A549 (cell line): ENCODE measurements at regions not wholly inside any gene's neighbourhood (a gene's known extent, or its start where the extent isn't known, plus 50 kb on each side); places are given as distances from the start of the nearest gene placed in this dataset.
A peak's percentile ranks its signal among the peaks of the same experiment; 100 is the strongest.

Experiments used
- ATAC-seq, 2 experiments: fragments of 200-7000 bp in 1 of 2; fragments of >200 bp in 1 of 2; cut with Nextera tagmentation in 1 of 2; cut with Tn5 transposase in 1 of 2; 3 replicates each; pipeline versions ENCODE4 v1.8.0 to v1.9.1; 2018 to 2020; ENCODE audit warnings: mild to moderate bottlenecking in 1 of 2, moderate library complexity in 1 of 2
- CTCF ChIA-PET: fragments of 300-600 bp; sonication (Branson Sonifier 250); formaldehyde crosslinking; extraction: SDS; loops from one replicate; lab custom pipeline; 2021; ENCODE audit warnings: antibody characterized with exemption, inconsistent platforms; lab: Yijun Ruan, JAX
- POLR2A ChIA-PET: fragments of 350-600 bp; formaldehyde crosslinking; extraction: SDS; loops from one replicate; lab custom pipeline; 2021; ENCODE audit warnings: antibody characterized with exemption, inconsistent platforms; lab: Yijun Ruan, JAX
- DNase-seq, 2 experiments: peaks; one replicate each; pipeline versions ENCODE4 v3.0.0 to v3.0.0-alpha.2; 2011 to 2016; ENCODE audit warnings: low read depth in 1 of 2, low spot score in 1 of 2
- FAIRE-seq: peaks from 2 replicates; lab custom pipeline; 2011; peaks lifted over from hg19 to GRCh38; lab: Jason Lieb, UNC
- H3K27ac ChIP-seq, 2 experiments: fragments of >200 bp; sonication (Bioruptor Twin); formaldehyde crosslinking; 3 replicates each; pipeline ENCODE4 v1.5.1; 2016 to 2017
- H3K4me1 ChIP-seq: fragments of >200 bp; sonication (Bioruptor Twin); formaldehyde crosslinking; 3 replicates; pipeline ENCODE4 v1.6.1; 2016
- H3K4me2 ChIP-seq: fragments of >200 bp; sonication (Bioruptor Twin); formaldehyde crosslinking; 3 replicates; pipeline ENCODE4 v1.6.1; 2016
- H3K4me3 ChIP-seq: fragments of >200 bp; sonication (Bioruptor Twin); formaldehyde crosslinking; 3 replicates; pipeline ENCODE4 v1.5.1; 2016
- H3K9me3 ChIP-seq: fragments of >200 bp; sonication (Bioruptor Twin); formaldehyde crosslinking; 3 replicates; pipeline ENCODE4 v1.6.1; 2016
- CBX2 ChIP-seq: fragments of 200-600 bp; sonication (generic); IDR thresholded peaks from 2 replicates; pipeline ENCODE4 v1.6.1; 2016; ENCODE audit warnings: low read depth, mild to moderate bottlenecking, borderline replicate concordance
- CBX8 ChIP-seq: fragments of 200-600 bp; sonication (generic); IDR thresholded peaks from 2 replicates; pipeline ENCODE4 v1.6.1; 2016
- CHD4 ChIP-seq: fragments of 200-600 bp; sonication (generic); IDR thresholded peaks from 2 replicates; pipeline ENCODE4 v1.6.1; 2016; ENCODE audit warnings: antibody characterized with exemption, mild to moderate bottlenecking, borderline replicate concordance
- FOSB ChIP-seq: fragments of 250-450 bp; sonication (Bioruptor Pico); IDR thresholded peaks from 2 replicates; pipeline ENCODE4 v1.5.0; 2020; ENCODE audit warnings: mild to moderate bottlenecking, moderate library complexity
- FOSL2 ChIP-seq, 2 experiments: fragments of 450-650 bp in 1 of 2; fragments of >200 bp in 1 of 2; sonication (Bioruptor Twin) in 1 of 2; formaldehyde crosslinking; IDR thresholded peaks; 2 replicates each; pipeline versions ENCODE4 v1.5.0 to v1.6.1; 2016 to 2020; ENCODE audit warnings: mild to moderate bottlenecking in 1 of 2, moderate library complexity in 1 of 2
- GATA3 ChIP-seq: IDR thresholded peaks from 2 replicates; pipeline ENCODE4 v1.6.1; 2012; ENCODE audit warnings: borderline replicate concordance
- HDAC2 ChIP-seq: fragments of 200-600 bp; sonication (generic); IDR thresholded peaks from 2 replicates; pipeline ENCODE4 v1.6.1; 2016
- HOXA7 ChIP-seq: fragments of 250-450 bp; sonication (Bioruptor Pico); IDR thresholded peaks from 2 replicates; pipeline ENCODE4 v1.5.0; 2020; ENCODE audit warnings: mild to moderate bottlenecking, moderate library complexity
- HOXB5 ChIP-seq: fragments of 250-450 bp; sonication (Bioruptor Pico); IDR thresholded peaks from 2 replicates; pipeline ENCODE4 v1.5.0; 2020; ENCODE audit warnings: mild to moderate bottlenecking, moderate library complexity
- MAFK ChIP-seq: fragments of 450-650 bp; IDR thresholded peaks from 2 replicates; pipeline ENCODE4 v1.6.1; 2014; ENCODE audit not compliant: partially characterized antibody
- MYC ChIP-seq: IDR thresholded peaks from 2 replicates; pipeline ENCODE4 v1.6.1; 2012; ENCODE audit warnings: mild to moderate bottlenecking, inconsistent platforms, low read length, improper control_type of control experiment, borderline replicate concordance
- NFE2L2 ChIP-seq: fragments of 150-350 bp; conservative IDR thresholded peaks from 2 replicates; pipeline ENCODE4 v1.6.1; 2014; ENCODE audit warnings: low read length
- POLR2A ChIP-seq: IDR thresholded peaks from 2 replicates; pipeline ENCODE4 v1.6.1; 2012; ENCODE audit warnings: mild to moderate bottlenecking, low read length
- RARB ChIP-seq: fragments of 250-450 bp; sonication (Bioruptor Pico); IDR thresholded peaks from 2 replicates; pipeline ENCODE4 v1.8.0; 2021; ENCODE audit warnings: mild to moderate bottlenecking, moderate library complexity
- RFX5 ChIP-seq: fragments of 450-650 bp; IDR thresholded peaks from 2 replicates; pipeline ENCODE4 v1.7.1; 2014; ENCODE audit warnings: antibody characterized with exemption, mild to moderate bottlenecking, moderate library complexity
- TP53 ChIP-seq: fragments of 250-450 bp; sonication (Bioruptor Pico); IDR thresholded peaks from 2 replicates; pipeline ENCODE4 v1.5.0; 2021; ENCODE audit warnings: mild to moderate bottlenecking, moderate library complexity
- ZC3H11A ChIP-seq: fragments of 450-650 bp; IDR thresholded peaks from 2 replicates; pipeline ENCODE4 v1.6.1; 2014; ENCODE audit warnings: antibody characterized with exemption, mild to moderate bottlenecking
- ZFP36 ChIP-seq: fragments of 450-650 bp; IDR thresholded peaks from 2 replicates; pipeline ENCODE4 v1.6.1; 2014; ENCODE audit warnings: borderline replicate concordance; ENCODE audit not compliant: partially characterized antibody
- ZNF302 ChIP-seq: fragments of 250-450 bp; sonication (Bioruptor Pico); IDR thresholded peaks from 2 replicates; pipeline ENCODE4 v1.9.0; 2021; ENCODE audit warnings: inconsistent platforms, mild to moderate bottlenecking, moderate library complexity
- WGBS: methylation state at CpG from one replicate; pipeline ENCODE4 v1.1.6; 2017; ENCODE audit errors: missing lambda C conversion rate; 5-methylcytosine and 5-hydroxymethylcytosine counted together
- TF ChIP-seq, protein P1 (sequence below): fragments of 150-350 bp; IDR thresholded peaks from 2 replicates; pipeline ENCODE4 v1.6.1; 2014; ENCODE audit warnings: low read depth, mild to moderate bottlenecking, low read length
- TF ChIP-seq, protein P2 (sequence below): IDR thresholded peaks from 2 replicates; pipeline ENCODE4 v1.6.1; 2012
- TF ChIP-seq, protein P3 (sequence below): IDR thresholded peaks from 2 replicates; pipeline ENCODE4 v1.6.1; 2012; ENCODE audit warnings: low read depth, borderline replicate concordance
- TF ChIP-seq, protein P4 (sequence below): fragments of 250-450 bp; sonication (Bioruptor Pico); IDR thresholded peaks from 2 replicates; pipeline ENCODE4 v1.5.0; 2020; ENCODE audit warnings: low read depth, mild to moderate bottlenecking, moderate library complexity
- TF ChIP-seq, protein P5 (sequence below): IDR thresholded peaks from 2 replicates; pipeline ENCODE4 v1.6.1; 2012

DNA sequence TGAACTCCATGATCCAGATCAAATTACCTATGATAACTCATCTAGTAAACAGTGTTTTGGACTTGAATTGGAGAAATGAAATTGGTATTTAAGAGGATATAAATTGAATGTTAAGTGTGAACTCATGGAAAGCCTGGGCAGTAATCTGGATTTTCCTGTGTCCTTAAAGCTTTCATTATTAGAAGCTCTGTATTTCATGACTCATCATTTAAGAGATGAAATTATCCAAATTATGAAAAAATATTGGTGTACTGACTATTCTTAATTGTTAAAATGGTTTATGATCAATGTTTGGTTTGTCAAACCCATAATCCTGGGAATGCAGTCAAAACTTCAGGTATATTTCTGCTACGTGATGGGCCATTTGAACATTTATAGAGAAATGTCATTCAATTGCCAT is 332.2 kb upstream of the ST6GAL2 start:
- H3K4me2 ChIP-seq, result no peak overlapping the region
- DNase-seq (no peak), FAIRE-seq (no peak), ATAC-seq (no peak)
- no peak for TF ChIP-seq HOXB5 (CRISPR knock-in tag)
- no peak for TF ChIP-seq HDAC2
- TF ChIP-seq, protein P1, sequence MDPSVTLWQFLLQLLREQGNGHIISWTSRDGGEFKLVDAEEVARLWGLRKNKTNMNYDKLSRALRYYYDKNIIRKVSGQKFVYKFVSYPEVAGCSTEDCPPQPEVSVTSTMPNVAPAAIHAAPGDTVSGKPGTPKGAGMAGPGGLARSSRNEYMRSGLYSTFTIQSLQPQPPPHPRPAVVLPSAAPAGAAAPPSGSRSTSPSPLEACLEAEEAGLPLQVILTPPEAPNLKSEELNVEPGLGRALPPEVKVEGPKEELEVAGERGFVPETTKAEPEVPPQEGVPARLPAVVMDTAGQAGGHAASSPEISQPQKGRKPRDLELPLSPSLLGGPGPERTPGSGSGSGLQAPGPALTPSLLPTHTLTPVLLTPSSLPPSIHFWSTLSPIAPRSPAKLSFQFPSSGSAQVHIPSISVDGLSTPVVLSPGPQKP, result no peak
- TF ChIP-seq MAFK, result peak; percentile 71
- no peak for TF ChIP-seq FOSL2 (IDR thresholded peaks at IDR 0.05)
- peak; percentile 18; the same call in 1 of the 2 replicates for TF ChIP-seq FOSL2 (CRISPR knock-in tag; IDR thresholded peaks at IDR 0.05)
- peak; percentile 23; the same call in 1 of the 2 replicates for TF ChIP-seq NFE2L2
- ChIA-PET CTCF (no interaction called here), POLR2A (no interaction called here)
- H3K4me1 ChIP-seq, result no peaks in the 10 kb centered on the region
- H3K27ac ChIP-seq, result no peak overlapping the region
- no peaks in the 10 kb centered on the region for H3K9me3 ChIP-seq
- H3K4me3 ChIP-seq, result no peak overlapping the region
- 81% methylated on average over 1 of the region's 1 CpG for WGBS

DNA sequence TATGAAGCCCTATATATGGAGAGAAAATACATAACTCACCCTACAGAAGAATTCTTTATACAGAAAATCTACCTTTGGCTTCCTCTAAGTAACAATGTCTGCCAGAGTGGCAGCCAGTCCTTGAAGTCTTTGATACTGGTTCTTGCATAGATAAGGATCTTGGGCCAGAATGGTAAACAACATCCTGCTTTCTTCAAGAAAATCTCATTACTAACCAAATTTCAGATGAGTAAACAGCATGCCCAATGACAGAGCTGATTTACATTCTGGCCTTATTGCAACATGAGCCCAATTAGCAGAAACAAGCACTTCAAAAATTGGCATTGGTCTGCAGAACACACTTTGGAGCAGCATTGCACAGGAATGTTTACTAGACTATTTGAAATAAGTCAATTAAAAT is 336.5 kb upstream of the ST6GAL2 start:
- POLR2A ChIA-PET, result no interaction called here
- ATAC-seq (no peak), FAIRE-seq (no peak)
- TF ChIP-seq NFE2L2 (no peak), HOXA7 (CRISPR knock-in tag) (no peak), CBX2 (no peak), ZFP36 (no peak)
- TF ChIP-seq, protein P2, sequence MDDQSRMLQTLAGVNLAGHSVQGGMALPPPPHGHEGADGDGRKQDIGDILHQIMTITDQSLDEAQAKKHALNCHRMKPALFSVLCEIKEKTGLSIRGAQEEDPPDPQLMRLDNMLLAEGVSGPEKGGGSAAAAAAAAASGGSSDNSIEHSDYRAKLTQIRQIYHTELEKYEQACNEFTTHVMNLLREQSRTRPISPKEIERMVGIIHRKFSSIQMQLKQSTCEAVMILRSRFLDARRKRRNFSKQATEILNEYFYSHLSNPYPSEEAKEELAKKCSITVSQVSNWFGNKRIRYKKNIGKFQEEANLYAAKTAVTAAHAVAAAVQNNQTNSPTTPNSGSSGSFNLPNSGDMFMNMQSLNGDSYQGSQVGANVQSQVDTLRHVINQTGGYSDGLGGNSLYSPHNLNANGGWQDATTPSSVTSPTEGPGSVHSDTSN, result no peak
- TF ChIP-seq, protein P3, sequence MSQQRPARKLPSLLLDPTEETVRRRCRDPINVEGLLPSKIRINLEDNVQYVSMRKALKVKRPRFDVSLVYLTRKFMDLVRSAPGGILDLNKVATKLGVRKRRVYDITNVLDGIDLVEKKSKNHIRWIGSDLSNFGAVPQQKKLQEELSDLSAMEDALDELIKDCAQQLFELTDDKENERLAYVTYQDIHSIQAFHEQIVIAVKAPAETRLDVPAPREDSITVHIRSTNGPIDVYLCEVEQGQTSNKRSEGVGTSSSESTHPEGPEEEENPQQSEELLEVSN, result no peak
- TF ChIP-seq, all 56 proteins: peak for 0
- Histone ChIP-seq H3K4me2 (no peak overlapping the region), H3K27ac (no peak overlapping the region), H3K9me3 (no peaks in the 10 kb centered on the region), H3K4me3 (no peak overlapping the region), H3K4me1 (no peaks in the 10 kb centered on the region)
- DNase-seq, result no peak
- CTCF ChIA-PET, result no interaction called here

DNA sequence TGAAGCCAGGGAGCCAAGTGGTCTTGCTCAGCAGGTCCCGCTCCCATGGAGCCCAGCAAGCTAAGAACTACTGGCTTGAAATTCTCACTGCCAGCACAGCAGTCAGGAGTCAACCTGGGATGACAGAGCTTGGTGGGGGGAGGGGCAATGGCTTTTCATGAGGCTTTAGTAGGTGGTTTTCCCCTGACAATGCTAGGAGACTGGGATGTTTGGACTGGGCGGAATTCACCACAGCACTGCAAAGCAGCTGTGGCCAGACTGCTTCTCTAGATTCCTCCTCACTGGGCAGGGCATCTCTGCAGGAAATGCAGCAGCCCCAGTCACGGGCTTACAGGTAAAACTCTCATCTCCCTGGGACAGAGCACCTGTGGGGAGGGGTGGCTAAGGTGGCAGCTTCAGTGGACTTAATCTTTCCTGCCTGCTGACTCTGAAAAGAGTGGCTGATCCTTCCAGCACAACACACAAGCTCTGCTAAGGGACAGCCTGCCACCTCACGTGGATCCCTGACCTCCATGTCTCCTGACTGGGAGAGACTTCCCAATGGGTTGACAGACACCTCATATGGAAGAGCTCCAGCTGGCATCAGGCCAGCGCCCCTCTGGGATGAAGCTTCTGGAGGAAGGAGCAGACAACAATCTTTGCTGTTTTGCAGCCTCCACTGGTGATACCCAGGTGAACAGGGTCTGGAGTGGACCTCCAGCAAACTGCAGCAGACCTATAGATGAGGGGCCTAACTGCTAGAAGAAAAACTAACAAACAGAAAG is 349.7 kb upstream of the ST6GAL2 start:
- DNase-seq (no peak), ATAC-seq (no peak), FAIRE-seq (no peak)
- no peak overlapping the region for H3K4me2 ChIP-seq
- ChIA-PET CTCF (no interaction called here), POLR2A (no interaction called here)
- no peaks in the 10 kb centered on the region for H3K4me1 ChIP-seq
- no peaks in the 10 kb centered on the region for H3K9me3 ChIP-seq
- WGBS, result 51% methylated on average over 3 of the region's 5 CpGs
- no peak for TF ChIP-seq POLR2A
- no peak for TF ChIP-seq MYC
- no peak for TF ChIP-seq FOSL2 (IDR thresholded peaks at IDR 0.05)
- TF ChIP-seq FOSL2 (CRISPR knock-in tag; IDR thresholded peaks at IDR 0.05), result no peak
- TF ChIP-seq FOSB (CRISPR knock-in tag), result no peak
- TF ChIP-seq, protein P4, sequence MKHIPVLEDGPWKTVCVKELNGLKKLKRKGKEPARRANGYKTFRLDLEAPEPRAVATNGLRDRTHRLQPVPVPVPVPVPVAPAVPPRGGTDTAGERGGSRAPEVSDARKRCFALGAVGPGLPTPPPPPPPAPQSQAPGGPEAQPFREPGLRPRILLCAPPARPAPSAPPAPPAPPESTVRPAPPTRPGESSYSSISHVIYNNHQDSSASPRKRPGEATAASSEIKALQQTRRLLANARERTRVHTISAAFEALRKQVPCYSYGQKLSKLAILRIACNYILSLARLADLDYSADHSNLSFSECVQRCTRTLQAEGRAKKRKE (CRISPR knock-in tag), result no peak
- no peak for TF ChIP-seq GATA3
- no peak for TF ChIP-seq TP53 (CRISPR knock-in tag)
- no peak for TF ChIP-seq ZNF302 (CRISPR knock-in tag)
- no peak for TF ChIP-seq CBX8
- no peak for TF ChIP-seq CHD4
- TF ChIP-seq, protein P5, sequence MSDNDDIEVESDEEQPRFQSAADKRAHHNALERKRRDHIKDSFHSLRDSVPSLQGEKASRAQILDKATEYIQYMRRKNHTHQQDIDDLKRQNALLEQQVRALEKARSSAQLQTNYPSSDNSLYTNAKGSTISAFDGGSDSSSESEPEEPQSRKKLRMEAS, result no peak
- TF ChIP-seq, protein P3, result no peak
- TF ChIP-seq, protein P2, result no peak
- TF ChIP-seq ZC3H11A, result no peak
- TF ChIP-seq RARB (CRISPR knock-in tag), result no peak
- no peak for TF ChIP-seq RFX5
- no peak overlapping the region for H3K27ac ChIP-seq
- H3K4me3 ChIP-seq, result no peak overlapping the region
